GM13976 (cell line): ENCODE measurements at regions not wholly inside any gene's neighbourhood (a gene's known extent, or its start where the extent isn't known, plus 50 kb on each side); places are given as distances from the start of the nearest gene placed in this dataset.
"Not testable (repeated sequence)": the region's sequence is repeated elsewhere in the genome, so short reads cannot be mapped to it uniquely, and the experiment has no call there.

Experiments
- DNase-seq: peaks from one replicate; pipeline ENCODE4 v3.0.0; 2012; ENCODE audit warnings: low spot score
- in situ Hi-C: fragments of 300-500 bp; cut with MboI; formaldehyde crosslinking; loops from one replicate; pipeline ENCODE4 v1.12.0; 2022; ENCODE audit warnings: low sequenced_read_pairs, mixed read lengths, inconsistent platforms; ENCODE audit not compliant: unreplicated experiment
- TF ChIP-seq, protein P1 (sequence below): IDR thresholded peaks from 2 replicates; pipeline ENCODE4 v1.5.1; 2012; ENCODE audit warnings: borderline replicate concordance, mild to moderate bottlenecking; ENCODE audit not compliant: insufficient read depth; ENCODE audit errors: extremely low read depth, missing control alignments, control extremely low read depth

DNA sequence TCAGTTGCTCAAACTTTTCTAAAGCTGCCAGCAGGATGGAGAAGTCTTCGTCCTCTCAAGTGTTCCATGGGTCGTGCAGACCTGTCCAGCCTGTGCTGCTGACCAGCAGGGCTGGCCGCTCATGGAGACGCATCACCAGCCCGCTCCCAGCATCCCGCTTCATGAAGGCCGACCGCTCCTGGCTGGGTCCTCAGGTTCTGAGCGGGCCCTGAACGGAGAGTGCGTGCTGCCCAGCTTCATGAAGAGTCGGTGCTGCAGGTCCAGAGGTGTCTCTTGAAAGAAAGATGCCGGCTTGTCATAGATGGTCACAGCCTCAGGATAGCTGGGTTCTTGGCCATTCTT lies 75.8 kb upstream of the KCNAB1 start:
- TF ChIP-seq, protein P1, sequence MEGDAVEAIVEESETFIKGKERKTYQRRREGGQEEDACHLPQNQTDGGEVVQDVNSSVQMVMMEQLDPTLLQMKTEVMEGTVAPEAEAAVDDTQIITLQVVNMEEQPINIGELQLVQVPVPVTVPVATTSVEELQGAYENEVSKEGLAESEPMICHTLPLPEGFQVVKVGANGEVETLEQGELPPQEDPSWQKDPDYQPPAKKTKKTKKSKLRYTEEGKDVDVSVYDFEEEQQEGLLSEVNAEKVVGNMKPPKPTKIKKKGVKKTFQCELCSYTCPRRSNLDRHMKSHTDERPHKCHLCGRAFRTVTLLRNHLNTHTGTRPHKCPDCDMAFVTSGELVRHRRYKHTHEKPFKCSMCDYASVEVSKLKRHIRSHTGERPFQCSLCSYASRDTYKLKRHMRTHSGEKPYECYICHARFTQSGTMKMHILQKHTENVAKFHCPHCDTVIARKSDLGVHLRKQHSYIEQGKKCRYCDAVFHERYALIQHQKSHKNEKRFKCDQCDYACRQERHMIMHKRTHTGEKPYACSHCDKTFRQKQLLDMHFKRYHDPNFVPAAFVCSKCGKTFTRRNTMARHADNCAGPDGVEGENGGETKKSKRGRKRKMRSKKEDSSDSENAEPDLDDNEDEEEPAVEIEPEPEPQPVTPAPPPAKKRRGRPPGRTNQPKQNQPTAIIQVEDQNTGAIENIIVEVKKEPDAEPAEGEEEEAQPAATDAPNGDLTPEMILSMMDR, result no peak
- no peak for DNase-seq
- in situ Hi-C loops, result no loop called here

DNA sequence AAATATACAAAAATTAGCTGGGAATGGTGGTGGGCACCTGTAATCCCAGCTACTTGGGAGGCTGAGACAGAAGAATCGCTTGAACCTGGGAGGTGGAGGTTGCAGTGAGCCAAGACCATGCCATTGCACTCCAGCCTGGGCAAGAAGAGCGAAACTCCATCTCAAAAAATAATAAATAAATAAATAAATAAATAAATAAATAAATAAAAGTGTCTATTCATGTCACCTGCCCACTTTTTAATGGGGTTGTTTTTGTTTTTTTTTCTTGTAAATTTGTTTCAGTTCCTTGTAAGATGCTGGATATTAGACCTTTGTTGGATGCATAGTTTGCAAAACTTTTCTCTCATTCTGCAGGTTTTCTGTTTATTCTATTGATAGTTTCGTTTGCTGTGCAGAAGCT lies 71.9 kb upstream of the KCNAB1 start:
- in situ Hi-C loops, result not testable (repeated sequence)

DNA sequence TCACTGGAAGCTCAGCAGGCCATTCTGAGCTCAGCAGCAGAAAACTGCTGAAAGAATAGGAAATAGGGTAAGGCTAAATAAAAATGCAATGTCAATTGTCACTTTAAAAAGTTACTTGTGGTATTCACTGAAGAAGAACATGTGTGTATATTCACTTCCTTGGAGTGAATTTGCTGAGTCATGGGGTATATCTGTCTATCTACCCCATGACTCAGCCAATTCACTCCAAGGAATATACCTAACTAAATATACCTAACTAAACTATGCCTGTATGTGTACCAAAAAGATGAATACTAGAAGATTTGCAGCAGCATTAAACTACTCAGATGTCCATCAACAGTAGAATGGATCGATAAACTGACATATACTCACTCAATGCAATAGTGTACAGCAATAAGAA lies 69.5 kb upstream of the KCNAB1 start:
- TF ChIP-seq, protein P1, result no peak
- DNase-seq, result no peak
- in situ Hi-C loops, result no loop called here

More for the DNA sequence above, 71.9 kb upstream of the KCNAB1 start:
- DNase-seq, result not testable (repeated sequence)

DNA sequence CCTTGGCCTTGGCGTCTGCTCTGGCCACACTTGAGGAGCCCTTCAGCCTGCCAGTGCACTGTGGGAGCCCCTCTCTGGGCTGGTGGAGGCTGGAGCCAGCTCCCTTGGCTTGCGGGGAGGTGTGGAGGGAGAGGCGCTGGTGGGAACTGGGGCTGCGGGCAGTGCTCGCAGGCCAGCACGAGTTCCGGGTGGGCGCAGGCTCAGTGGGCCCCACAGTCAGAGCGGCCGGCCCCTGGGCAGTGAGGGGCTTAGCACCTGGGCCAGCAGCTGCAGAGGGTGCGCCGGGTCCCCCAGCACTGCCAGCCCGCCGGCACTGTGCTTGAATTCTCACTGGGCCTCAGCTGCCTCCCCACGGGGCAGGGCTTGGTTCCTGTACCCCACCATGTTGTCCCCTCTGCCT lies 68.7 kb upstream of the KCNAB1 start:
- DNase-seq, result no peak
- in situ Hi-C loops, result no loop called here
- TF ChIP-seq, protein P1, result no peak

DNA sequence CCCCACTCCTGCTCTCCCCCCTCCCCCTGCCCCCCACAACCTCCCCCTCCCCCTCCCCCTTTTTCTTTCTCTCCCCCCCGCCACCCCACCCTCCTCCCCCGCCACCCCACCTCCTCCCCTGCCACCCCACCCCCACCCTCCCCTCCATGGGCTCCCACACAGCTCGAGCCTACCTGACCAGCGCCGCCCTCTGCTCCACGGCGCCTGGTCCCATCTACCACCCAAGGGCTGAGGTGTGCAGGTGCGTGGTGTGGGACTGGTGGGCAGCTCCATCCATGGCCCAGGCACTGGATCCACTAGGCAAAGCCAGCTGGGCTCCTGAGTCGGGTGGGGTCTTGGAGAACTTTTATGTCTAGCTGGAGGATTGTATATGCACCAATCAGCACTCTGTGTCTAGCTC lies 68.3 kb upstream of the KCNAB1 start:
- TF ChIP-seq, protein P1, result no peak
- no peak for DNase-seq

DNA sequence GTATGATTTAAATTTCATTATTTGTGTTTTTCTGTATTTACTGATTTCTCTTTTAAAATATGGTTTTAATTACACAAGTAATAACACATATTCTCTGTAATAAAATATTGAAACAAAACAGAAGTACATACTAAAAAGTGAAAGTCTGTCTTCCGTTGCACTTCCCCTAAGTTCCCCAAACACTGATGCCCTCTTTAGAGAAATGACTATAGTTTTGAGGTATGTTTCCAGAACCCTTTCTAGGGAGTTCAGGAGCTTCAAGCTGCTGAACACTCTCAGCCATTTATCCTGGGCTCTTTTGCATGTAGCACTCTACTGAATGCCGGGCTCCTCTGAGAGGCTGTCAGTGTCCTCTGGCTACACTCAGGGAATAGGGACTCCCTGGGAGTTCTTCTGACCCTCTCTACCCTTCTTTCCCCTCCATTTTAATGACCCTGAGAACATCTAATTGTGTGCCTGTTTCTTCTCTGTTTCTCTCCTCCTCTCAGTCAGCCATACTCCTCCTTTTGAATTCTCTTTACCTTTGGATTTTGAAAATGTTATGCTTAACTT lies 60.4 kb upstream of the KCNAB1 start:
- DNase-seq, result no peak
- in situ Hi-C loops, result no loop called here
- TF ChIP-seq, protein P1, result no peak

More for the DNA sequence above, 68.3 kb upstream of the KCNAB1 start:
- in situ Hi-C loops, result no loop called here

DNA sequence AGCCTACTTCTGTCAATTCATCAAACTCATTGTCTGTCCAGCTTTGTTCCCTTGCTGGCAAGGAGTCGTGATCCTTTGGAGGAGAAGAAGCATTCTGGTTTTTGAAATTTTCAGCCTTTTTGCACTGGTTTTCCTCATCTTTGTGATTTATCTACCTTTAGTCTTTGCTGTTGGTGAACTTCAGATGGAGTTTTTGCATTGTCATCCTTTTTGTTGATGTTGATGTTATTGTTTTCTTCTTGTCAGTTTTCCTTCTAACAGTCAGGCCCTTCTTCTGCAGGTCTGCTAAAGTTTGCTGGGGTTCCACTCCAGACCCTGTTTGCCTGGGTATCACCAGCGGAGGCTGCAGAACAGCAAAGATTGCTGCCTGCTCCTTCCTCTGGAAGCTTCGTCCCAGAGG lies 52.2 kb upstream of the KCNAB1 start:
- DNase-seq, in situ Hi-C loops: not testable (repeated sequence)

DNA sequence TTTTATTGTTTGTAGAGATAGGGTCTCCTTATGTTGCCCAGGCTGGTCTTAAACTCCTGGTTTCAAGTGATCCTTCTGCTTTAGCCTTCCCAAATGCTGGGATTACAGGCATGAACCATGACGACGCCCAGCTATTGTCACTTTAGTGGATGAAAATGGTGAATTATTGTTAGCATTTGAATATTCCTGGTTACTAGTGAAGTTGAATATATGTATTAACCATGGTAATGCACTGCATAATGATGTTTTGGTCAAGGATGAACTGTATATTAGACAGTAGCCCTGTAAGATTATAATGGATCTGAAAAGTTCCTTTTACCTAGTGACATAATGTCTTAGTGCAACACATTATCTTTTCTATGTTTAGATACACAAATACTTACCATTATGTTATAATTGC lies 50.4 kb upstream of the KCNAB1 start:
- TF ChIP-seq, protein P1, result no peak
- in situ Hi-C loops, result no loop called here
- no peak for DNase-seq
